CD14-positive monocyte (primary cell): ENCODE measurements at regions not wholly inside any gene's neighbourhood (a gene's known extent, or its start where the extent isn't known, plus 50 kb on each side); places are given as distances from the start of the nearest gene placed in this dataset.

Experiments
- DNase-seq, 3 donors: peaks; one replicate each; pipeline ENCODE4 v3.0.0-alpha.2; 2011 to 2022
- H2AFZ ChIP-seq: 2 replicates; pipeline ENCODE4 v1.6.0; 2012; ENCODE audit warnings: mild to moderate bottlenecking, low read depth, low read length, inconsistent platforms; ENCODE audit not compliant: insufficient read depth, poor library complexity, severe bottlenecking
- H3K27ac ChIP-seq, 2 donors: 1 replicate in 1 of 2; 2 replicates in 1 of 2; pipeline ENCODE4 v1.5.1; 2012 to 2013; ENCODE audit warnings: low read length in 2 of 2, control low read depth in 1 of 2, inconsistent platforms in 1 of 2, low read depth in 1 of 2, mild to moderate bottlenecking in 1 of 2
- H3K27me3 ChIP-seq, 2 donors: one replicate each; pipeline versions ENCODE4 v1.6.0 to v1.6.1; 2011 to 2013; ENCODE audit warnings: low read length in 2 of 2; ENCODE audit not compliant: control insufficient read depth in 2 of 2, insufficient read depth in 2 of 2
- H3K36me3 ChIP-seq, 2 donors: replicated peaks in 1 of 2; 1 replicate in 1 of 2; 2 replicates in 1 of 2; pipeline versions ENCODE4 v1.5.1 to v1.6.1; 2012 to 2013; ENCODE audit warnings: low read length in 2 of 2, control low read depth in 1 of 2, inconsistent platforms in 1 of 2, mild to moderate bottlenecking in 1 of 2; ENCODE audit not compliant: insufficient read depth in 2 of 2, control insufficient read depth in 1 of 2
- H3K4me1 ChIP-seq, 2 donors: 1 replicate in 1 of 2; 2 replicates in 1 of 2; pipeline versions ENCODE4 v1.5.1 to v1.6.1; 2012 to 2013; ENCODE audit warnings: low read length in 2 of 2, control low read depth in 1 of 2, inconsistent platforms in 1 of 2, mild to moderate bottlenecking in 1 of 2, moderate library complexity in 1 of 2; ENCODE audit not compliant: insufficient read depth in 2 of 2, control insufficient read depth in 1 of 2
- H3K4me2 ChIP-seq: replicated peaks from 2 replicates; pipeline ENCODE3; 2012; ENCODE audit warnings: low read length, moderate library complexity, mild to moderate bottlenecking; ENCODE audit not compliant: poor library complexity, severe bottlenecking; ENCODE audit errors: extremely low read depth
- H3K4me3 ChIP-seq, 3 experiments: fragments of 200-600 bp in 1 of 3; sonication (generic) in 1 of 3; replicated peaks in 1 of 3; 1 replicate in 2 of 3; 2 replicates in 1 of 3; pipeline ENCODE4 v1.5.1; 2011 to 2013; ENCODE audit warnings: low read length in 3 of 3, mild to moderate bottlenecking in 3 of 3, control low read depth in 2 of 3, low read depth in 2 of 3, inconsistent platforms in 1 of 3, moderate library complexity in 1 of 3
- H3K79me2 ChIP-seq: 2 replicates; pipeline ENCODE4 v1.6.0; 2012; ENCODE audit warnings: mild to moderate bottlenecking, control low read depth, inconsistent platforms, low read length, moderate library complexity; ENCODE audit not compliant: insufficient read depth
- H3K9ac ChIP-seq: 2 replicates; pipeline ENCODE4 v1.6.0; 2017; ENCODE audit warnings: low read length, mild to moderate bottlenecking; ENCODE audit not compliant: insufficient read depth, poor library complexity, severe bottlenecking
- H3K9me3 ChIP-seq, 2 donors: replicated peaks in 1 of 2; 1 replicate in 1 of 2; 2 replicates in 1 of 2; pipeline versions ENCODE4 v1.5.1 to v1.6.1; 2012 to 2013; ENCODE audit warnings: low read length in 2 of 2, control low read depth in 1 of 2; ENCODE audit not compliant: control insufficient read depth in 1 of 2, insufficient read depth in 1 of 2
- H4K20me1 ChIP-seq: 2 replicates; pipeline ENCODE4 v1.6.0; 2012; ENCODE audit warnings: mild to moderate bottlenecking, low read length, control low read depth, moderate library complexity; ENCODE audit not compliant: insufficient read depth
- H3K27ac Mint-ChIP-seq, 7 donors: one replicate each; pipeline ENCODE4 v1.8.0; 2020; ENCODE audit warnings: mild to moderate bottlenecking in 7 of 7, mixed read lengths in 7 of 7, moderate library complexity in 6 of 7, inconsistent platforms in 2 of 7
- H3K27me3 Mint-ChIP-seq, 3 donors: one replicate each; pipeline ENCODE4 v1.8.0; 2021 to 2022; ENCODE audit warnings: low read depth in 3 of 3, mild to moderate bottlenecking in 3 of 3, mixed read lengths in 3 of 3, moderate library complexity in 3 of 3, inconsistent platforms in 1 of 3
- H3K36me3 Mint-ChIP-seq, 2 donors: one replicate each; pipeline ENCODE4 v1.8.0; 2020; ENCODE audit warnings: mixed read lengths in 2 of 2, inconsistent platforms in 1 of 2, mild to moderate bottlenecking in 1 of 2
- H3K4me1 Mint-ChIP-seq: one replicate; pipeline ENCODE4 v1.8.0; 2020; ENCODE audit warnings: mild to moderate bottlenecking, mixed read lengths
- H3K4me3 Mint-ChIP-seq, 2 donors: one replicate each; pipeline ENCODE4 v1.8.0; 2020; ENCODE audit warnings: mild to moderate bottlenecking in 2 of 2, mixed read lengths in 2 of 2, moderate library complexity in 1 of 2
- H3K9me3 Mint-ChIP-seq, 7 donors: one replicate each; pipeline ENCODE4 v1.8.0; 2020 to 2022; ENCODE audit warnings: mixed read lengths in 7 of 7, mild to moderate bottlenecking in 6 of 7, moderate library complexity in 6 of 7, inconsistent platforms in 2 of 7
- WGBS: methylation state at CpG from one replicate; pipeline ENCODE4 v1.1.5; 2013; ENCODE audit warnings: missing lambda C conversion rate; ENCODE audit not compliant: insufficient coverage; 5-methylcytosine and 5-hydroxymethylcytosine counted together
- intact Hi-C, 2 donors: fragments of 100-400 bp; cut with micrococcal nuclease; formaldehyde crosslinking; loops; one replicate each; pipeline versions ENCODE4 v1.15.0 to v1.15.1; 2023
- TF ChIP-seq, protein P1 (sequence below): fragments of 200-600 bp; IDR thresholded peaks from one replicate; pipeline ENCODE4 v1.8.0; 2022; ENCODE audit warnings: antibody characterized with exemption, mild to moderate bottlenecking

GRCh38 chr12:111155020-111155419 is 213.9 kb downstream of the PHETA1 start:
- TF ChIP-seq, protein P1, sequence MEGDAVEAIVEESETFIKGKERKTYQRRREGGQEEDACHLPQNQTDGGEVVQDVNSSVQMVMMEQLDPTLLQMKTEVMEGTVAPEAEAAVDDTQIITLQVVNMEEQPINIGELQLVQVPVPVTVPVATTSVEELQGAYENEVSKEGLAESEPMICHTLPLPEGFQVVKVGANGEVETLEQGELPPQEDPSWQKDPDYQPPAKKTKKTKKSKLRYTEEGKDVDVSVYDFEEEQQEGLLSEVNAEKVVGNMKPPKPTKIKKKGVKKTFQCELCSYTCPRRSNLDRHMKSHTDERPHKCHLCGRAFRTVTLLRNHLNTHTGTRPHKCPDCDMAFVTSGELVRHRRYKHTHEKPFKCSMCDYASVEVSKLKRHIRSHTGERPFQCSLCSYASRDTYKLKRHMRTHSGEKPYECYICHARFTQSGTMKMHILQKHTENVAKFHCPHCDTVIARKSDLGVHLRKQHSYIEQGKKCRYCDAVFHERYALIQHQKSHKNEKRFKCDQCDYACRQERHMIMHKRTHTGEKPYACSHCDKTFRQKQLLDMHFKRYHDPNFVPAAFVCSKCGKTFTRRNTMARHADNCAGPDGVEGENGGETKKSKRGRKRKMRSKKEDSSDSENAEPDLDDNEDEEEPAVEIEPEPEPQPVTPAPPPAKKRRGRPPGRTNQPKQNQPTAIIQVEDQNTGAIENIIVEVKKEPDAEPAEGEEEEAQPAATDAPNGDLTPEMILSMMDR: no peak
- H3K4me2 ChIP-seq: no peak overlapping the region
- DNase-seq: no peak
- WGBS: 67% methylated on average over 1 of the region's 3 CpGs
- H3K27me3 Mint-ChIP-seq: peaks cover 0 to 5% (median 2%) of the 10 kb centered on the region in 3 donors
- no peak overlapping the region for H3K27ac ChIP-seq
- H3K4me3 ChIP-seq: no peak overlapping the region
- H3K27me3 ChIP-seq: no peaks in the 10 kb centered on the region
- no peaks in the 10 kb centered on the region for H4K20me1 ChIP-seq
- H3K9me3 Mint-ChIP-seq: no peaks in the 10 kb centered on the region
- H3K4me1 Mint-ChIP-seq: peaks cover 24% of the 10 kb centered on the region
- H2AFZ ChIP-seq: no peak overlapping the region
- no peaks in the 10 kb centered on the region for H3K79me2 ChIP-seq
- no peak overlapping the region for H3K4me3 Mint-ChIP-seq
- no peaks in the 10 kb centered on the region for H3K9me3 ChIP-seq
- intact Hi-C loops: loop anchor here in 1 of 2 donors (10.0 kb wide), 1 partner anchor 120 kb away; no protein-coding TSS in a partner anchor
- H3K36me3 ChIP-seq: no peaks in the 10 kb centered on the region
- no peak overlapping the region for H3K9ac ChIP-seq
- H3K4me1 ChIP-seq: peaks cover 10 to 11% of the 10 kb centered on the region in 2 donors
- no peaks in the 10 kb centered on the region for H3K36me3 Mint-ChIP-seq
- H3K27ac Mint-ChIP-seq: no peak overlapping the region

DNA sequence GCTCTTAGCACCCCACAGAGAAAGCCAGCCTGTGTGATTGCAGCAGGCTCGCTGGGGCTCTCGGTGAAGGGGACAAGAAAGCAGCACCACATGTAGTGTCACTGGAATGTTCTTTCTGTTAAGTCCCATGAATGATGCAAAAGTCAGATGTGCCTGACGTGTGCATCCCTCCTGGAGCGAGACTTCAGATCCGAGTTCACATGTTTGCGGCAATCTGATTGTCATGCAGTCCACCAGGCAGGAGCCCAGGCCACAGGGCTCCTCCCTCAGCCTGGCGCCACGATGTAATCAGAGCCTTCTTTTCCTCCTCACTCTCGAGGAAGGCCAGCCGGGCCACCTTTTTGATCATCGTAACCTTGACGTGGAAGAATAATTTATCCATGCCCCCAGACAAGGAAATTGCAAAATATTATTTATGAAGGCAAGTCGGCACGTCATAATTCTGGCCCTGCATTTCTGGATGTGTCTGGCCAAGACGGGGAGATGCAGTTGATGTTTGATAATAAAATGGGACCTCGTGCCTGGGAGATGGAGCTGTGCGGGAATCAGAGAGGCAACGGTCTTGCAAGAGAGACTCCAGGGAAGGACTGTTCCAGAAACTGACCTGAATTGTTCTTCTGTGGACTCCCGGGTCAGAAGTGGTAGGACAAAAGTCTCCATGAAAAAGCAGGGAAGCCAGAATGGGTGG is 214.6 kb downstream of the PHETA1 start:
- Mint-ChIP-seq H3K4me3 (no peak overlapping the region), H3K36me3 (no peaks in the 10 kb centered on the region), H3K9me3 (no peaks in the 10 kb centered on the region), H3K27me3 (peaks cover 0 to 5% (median 2%) of the 10 kb centered on the region in 3 donors), H3K4me1 (peaks cover 29% of the 10 kb centered on the region), H3K27ac (no peak overlapping the region)
- no peaks in the 10 kb centered on the region for H3K27me3 ChIP-seq
- no peak overlapping the region for H3K4me3 ChIP-seq
- intact Hi-C loops: loop anchor here in 1 of 2 donors (10.0 kb wide), 1 partner anchor 121 kb away; no protein-coding TSS in a partner anchor
- no peak overlapping the region for H3K4me2 ChIP-seq
- H3K9me3 ChIP-seq: no peaks in the 10 kb centered on the region
- no peak for DNase-seq
- H3K79me2 ChIP-seq: no peaks in the 10 kb centered on the region
- H2AFZ ChIP-seq: peak overlapping the region; percentile 12
- TF ChIP-seq, protein P1: no peak
- no peaks in the 10 kb centered on the region for H3K36me3 ChIP-seq
- H3K27ac ChIP-seq: no peak overlapping the region
- no peak overlapping the region for H3K9ac ChIP-seq
- peaks cover 11 to 17% of the 10 kb centered on the region in 2 donors for H3K4me1 ChIP-seq
- no peaks in the 10 kb centered on the region for H4K20me1 ChIP-seq
- 70% methylated on average over 16 of the region's 19 CpGs for WGBS
